ENCODE measurements at regions not wholly inside any gene's neighbourhood (a gene's known extent, or its start where the extent isn't known, plus 50 kb on each side); places are given as distances from the start of the nearest gene placed in this dataset.

DNA sequence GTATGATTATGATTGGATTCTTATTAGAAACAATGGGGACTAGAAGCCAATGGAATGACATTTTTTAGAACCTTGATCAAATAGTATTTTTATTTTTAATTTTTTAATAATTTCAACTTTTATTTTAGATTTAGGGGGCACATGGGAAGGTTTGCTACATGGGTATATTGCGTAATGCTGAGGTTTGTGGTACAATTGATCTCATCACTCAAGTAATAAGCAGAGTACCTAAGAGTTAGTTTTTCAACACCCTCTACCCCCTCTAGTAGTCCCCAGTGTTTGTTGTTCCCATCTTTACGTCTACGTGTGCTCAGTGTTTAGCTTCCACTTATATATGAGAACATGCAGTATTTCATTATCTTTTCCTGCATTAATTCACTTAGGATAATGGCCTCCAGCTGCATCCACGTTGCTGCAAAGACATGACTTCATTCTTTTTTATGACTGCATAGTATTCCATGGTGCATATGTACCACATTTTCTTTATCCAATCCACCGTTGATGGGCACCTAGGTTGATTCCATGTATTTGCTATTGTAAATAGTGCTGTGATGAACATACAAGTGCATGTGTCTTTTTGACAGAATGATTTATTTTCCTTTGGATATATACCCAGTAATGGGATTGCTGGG lies 281.1 kb upstream of the MAN1A1 start:
- no peak for DNase-seq (ENCODE audit: extremely low read depth, low read depth)

DNA sequence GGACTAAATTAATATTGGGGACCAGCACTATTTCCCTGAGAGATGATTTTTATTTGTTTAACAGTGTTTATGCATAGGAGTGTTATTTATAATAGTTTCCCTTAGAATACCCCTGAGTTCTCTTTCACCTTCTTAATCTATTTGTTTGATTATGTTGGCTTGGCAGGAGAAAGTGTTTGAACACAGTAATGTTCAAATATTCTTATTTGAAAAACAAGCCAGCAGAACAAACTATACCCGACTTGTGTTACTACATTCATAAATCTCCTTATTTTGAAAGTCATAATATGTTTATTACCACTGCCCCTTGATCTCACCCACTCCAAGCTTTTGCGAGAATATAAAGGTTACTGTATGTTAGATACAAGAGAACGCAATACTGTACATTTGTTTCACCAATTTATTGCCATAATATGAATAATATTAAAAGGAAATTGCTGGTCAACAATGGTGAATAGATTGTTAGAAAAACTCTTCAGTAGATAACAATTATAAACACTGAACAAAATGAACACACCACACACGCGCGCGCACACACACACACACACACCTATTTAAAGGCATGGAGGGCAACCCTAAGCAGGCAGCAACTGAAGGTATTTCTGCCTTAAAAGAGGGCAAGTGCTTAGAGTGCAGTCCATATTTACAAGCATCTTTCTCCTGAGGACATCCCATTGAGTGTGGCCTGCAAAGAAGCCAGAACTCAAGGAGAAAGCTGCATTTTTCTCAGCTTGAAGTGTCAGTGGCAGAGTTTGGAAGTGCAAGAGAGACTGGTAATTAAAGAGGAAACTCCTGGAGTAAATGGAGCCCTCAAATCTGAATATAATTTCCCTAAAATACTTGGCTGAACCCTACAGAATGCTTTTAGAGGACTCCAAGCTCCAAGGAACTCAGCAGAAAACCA lies 279.4 kb upstream of the MAN1A1 start:
- DNase-seq (ENCODE audit: extremely low read depth, low read depth) = no peak

DNA sequence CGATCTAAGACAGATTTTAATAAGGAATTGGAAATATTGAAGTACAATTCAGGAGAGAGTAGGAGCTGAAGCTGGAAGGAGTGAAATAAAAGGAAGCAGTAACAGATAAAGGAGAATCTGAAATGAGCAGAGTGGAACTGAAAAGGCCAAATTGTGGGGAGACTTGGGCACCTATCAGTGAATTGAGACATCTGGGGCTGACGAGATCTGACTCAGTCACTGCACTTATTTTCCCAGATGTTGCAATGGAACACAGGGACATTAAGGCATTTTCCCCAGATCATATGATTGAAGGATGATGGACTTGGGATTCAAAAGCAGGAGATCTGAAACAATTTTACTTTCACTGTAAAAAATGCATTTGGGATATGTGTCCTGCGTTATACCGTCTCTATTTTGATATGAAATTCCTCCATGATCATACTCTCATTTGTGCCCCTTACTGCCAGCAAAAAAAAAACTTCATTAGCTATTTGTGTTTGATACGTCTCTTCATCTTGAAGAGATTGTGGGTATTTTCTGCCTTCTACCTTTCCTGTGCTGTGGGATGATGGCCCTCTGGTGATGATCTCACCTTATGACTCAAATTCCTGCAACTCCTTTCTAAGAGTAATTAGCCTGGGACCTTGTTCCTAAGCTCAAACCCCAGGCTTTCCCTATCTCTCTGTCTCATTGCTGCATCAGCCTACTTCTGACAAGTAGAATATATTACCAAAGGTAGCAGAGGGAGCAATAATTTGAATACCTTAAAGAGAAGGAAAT lies 278.5 kb upstream of the MAN1A1 start:
- DNase-seq (ENCODE audit: extremely low read depth, low read depth) = no peak

DNA sequence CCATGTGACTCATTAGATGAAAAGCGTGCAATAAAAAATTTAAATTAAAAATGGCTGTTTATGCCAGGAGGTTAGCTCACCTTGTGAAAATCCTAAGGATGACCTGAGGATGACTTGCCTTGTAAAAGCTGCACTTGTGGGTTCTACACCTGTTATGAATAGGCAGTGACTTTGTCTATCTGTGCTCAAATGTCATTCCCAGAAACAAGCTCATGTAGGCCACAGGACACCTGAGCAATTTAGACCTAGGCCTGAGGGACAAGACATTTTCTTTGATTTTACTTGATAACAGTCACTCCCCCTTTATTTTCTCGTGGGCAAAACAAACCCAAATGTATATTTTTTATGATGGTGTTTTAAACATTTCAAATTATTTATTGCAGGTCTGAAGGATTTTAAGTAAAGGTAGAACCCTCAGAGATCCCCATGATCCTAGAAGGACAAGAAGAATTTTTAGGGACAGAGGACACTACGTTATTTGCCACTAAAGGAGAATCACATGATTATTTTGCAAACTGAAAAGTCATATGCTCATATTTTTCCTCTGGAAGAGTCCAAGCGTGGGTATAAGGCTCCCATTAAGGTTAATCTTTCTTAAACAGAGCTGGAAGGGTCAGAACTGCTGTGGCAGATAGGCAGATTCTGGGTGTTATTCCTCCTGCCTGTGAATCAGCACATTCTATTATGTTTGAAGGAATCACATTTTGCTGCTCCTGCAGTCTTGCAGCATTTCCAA lies 277.5 kb upstream of the MAN1A1 start:
- no peak for DNase-seq (ENCODE audit: extremely low read depth, low read depth)

DNA sequence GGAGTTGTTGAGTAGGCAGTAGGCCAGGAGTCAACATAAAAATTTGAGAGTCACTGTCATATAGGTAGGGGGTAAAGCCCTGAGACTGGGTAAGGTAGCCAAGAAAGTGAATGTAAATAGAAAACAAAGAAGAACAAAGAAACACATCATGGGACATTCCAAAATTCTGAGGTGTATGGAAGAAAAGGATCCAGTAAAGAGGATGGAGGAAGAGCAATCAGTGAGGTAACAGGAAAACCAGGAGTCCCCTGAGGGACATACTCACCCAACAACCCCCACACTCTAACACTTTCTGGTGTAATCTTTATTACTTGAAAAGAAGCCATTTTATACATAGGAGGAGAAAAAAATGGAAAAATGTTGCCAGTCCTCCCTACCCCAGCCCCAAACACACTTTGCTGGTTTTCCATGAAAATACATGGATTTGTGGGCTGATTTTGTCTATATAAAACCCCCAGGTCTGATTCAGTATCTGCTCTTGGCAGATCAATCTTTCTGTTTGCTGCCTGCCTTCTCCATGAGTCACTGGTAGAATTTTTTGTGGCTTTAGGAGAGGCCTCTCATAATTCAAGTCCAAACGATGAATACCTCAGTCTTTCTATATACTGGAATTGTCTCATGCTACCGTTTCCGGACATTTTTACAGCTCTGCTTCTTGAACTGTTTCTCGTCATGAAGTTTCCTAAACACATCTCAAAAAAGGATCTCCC lies 271.4 kb upstream of the MAN1A1 start:
- no peak for DNase-seq (ENCODE audit: extremely low read depth, low read depth)

DNA sequence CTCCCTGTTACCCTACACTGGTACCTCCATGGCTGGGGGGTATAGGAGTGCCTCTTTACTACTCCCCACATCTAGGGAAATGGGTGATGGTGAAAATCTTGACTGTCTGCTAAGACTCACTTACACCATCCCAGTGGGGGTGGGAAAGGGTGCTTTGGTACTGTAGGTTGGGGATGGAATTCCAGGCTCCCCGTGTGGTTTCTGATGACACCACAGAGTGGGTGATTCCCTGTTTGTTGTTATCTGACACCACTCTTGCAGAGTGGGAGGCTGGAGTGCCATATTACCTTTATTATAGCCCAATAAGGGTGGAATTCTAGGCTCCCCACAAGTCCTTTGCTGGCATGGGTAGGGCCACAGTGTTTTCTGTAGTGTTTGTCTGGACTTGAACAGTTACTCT lies 264.6 kb upstream of the MAN1A1 start:
- DNase-seq (ENCODE audit: extremely low read depth, low read depth) = no peak

DNA sequence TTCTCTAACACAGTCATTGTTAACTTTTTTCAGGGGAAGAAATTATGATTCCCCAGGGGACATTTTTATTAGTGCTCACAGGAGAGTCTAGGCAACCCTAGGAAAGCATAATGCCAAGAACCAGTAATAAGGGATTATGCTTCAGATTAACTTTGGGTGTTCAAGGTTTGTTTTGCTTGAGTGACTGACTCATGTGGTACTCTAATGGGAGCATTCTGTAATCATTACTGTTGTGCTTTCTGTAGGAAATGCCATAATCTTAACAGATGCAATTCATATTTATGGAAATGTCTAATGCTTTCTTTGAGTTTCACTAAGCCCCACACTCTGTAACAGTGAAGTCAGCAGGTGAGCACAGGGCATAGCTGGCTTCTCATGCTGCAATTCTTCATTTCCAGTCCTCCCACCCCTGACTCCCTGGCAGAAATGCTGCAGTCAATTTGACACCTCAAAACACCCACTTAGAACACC lies 263.4 kb upstream of the MAN1A1 start:
- no peak for DNase-seq (ENCODE audit: extremely low read depth, low read depth)

DNA sequence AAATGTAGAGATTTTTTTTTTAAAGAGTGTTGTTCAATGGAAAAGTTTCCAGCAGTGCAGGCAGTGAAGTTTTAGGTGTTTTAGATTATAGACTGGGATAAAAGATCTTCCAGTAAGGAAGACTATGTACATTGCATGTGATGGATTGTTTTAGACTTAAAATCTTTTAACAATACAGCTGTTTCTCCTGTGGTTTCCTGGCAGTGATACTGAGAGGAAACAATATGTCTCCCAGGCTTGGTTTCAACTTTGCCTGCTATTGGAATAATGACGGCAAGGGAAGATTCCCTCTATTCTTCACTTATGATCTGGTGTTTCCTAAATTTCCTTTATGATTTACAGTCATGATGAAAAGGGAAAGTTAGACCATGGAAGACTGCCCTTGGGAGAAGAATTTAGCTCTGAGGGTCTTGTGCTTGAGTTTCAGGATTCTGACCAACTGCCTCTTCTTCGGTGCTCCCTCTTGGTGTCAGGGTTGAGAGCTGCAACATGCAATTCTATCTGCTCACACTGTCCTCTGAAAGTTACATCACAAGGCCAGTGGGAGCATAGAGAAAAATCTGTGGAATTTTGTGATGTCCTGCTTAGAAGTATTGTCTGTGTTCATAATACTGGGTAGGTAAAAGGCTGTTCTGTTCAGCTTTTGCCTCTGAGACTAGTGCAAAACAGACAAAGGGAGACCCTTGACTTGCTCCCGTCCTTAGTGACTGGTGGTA lies 262.8 kb upstream of the MAN1A1 start:
- no peak for DNase-seq (ENCODE audit: extremely low read depth, low read depth)

DNA sequence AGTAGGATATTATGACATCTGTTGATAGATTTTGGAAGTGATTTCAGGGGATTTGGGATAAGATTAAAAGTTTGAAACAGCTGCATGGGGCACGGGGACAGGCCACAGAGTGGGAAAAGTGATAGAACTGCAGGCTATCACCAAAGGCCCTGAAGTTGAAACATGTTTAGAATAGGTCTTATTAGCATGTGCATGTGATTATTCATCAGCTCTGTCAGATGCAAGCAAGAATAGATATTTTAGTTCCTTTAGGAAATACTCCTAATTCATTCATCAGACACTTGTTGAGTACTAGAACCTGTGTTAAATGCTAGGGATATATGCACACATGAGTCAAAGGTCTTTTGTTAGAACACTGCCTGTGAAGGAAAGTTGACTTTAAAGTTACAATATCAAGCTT lies 261.2 kb upstream of the MAN1A1 start:
- DNase-seq (ENCODE audit: extremely low read depth, low read depth) = no peak

DNA sequence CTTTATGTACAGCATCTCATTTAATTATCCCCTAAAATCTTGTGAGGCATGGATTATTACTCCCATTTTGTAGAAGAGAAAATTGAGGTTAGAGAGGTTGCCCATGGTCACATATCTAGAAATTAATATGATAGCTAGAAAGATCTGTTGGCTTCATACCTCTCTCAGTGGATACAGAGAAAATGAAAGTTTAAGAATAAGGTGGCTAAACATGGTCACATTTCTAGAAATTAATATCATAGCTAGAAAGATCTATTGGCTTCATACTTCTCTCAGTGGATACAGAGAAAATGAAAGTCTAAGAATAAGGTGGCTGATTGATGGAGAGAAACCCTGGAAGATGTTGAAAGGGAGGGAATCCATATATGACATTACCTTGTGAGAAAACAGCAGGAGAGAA lies 260.7 kb upstream of the MAN1A1 start:
- no peak for DNase-seq (ENCODE audit: extremely low read depth, low read depth)

DNA sequence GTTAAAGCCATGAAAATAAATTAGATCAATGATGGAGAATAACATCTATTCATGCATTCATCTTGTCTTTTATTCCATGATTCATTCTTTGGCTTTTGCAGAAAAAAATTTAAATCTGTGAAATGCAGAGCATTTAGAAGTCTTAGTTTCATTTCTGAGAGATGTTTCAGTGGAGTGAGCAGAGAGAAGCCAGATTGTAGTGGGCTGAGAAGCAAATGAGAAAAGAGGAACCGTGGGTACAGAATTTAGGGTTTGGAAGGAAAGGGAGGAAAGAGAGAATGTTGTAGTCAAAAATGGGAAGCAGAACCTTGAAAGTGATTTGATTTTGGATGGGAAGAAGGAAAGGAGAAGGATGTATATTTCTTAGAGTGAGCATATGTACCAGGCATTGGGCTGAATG lies 260.3 kb upstream of the MAN1A1 start:
- no peak for DNase-seq (ENCODE audit: extremely low read depth, low read depth)

DNA sequence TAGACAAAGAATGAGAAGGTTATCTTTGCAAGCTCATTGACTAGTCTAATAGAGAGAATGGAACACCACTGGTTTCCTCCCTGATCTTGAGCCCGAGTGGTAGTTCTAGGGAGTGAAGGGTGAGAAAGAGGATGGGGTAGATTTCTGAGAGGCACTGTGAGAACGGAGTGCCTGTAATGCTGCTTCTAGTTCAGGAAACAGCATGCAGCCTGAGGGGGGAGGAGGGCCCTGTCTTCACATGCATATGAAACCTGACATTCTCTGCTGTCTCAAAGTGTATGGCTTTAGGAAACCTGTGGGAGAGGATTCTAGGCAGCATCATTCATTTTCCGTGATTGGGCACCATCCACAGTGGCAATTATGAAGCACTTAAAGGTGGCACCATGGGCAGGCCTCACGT lies 259.4 kb upstream of the MAN1A1 start:
- DNase-seq (ENCODE audit: extremely low read depth, low read depth) = no peak

DNA sequence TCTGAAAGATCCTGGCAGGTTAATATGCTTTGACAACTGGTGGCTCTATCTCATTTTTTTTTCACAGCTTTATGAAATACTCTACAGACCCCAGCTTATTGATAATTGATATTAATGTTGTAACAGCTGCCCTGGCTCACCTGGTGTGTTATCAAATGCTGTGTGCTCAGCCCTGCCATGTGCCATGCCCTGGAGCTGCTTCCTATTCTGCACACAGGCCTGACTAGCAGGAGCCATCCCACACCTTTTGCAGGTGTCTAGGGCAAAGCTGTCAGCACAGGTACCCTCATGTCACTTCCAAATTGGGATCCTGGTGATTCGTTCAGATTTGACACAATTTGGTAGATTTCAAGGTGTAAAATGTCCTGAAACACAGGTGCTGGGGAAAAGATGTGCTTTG lies 254.6 kb upstream of the MAN1A1 start:
- no peak for DNase-seq (ENCODE audit: extremely low read depth, low read depth)

DNA sequence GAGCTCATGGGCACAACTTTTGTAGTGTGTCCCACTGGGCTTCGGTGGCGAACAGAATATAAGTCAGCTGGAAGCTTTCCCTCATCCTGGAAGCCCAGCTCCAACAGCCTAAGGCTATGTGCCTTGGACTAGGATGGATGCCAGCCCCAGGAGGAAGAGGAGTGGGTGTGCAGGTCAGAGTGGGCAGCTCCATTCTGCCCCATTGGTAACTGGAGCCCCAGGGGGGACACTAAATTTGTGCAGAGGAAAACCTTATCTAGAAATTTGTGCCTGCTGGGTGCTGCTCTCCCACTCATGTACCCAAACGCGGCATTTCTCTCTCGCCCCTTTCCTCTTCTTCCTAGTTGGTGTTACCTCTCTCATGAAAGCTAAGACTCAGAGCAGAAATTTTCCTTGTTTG lies 253.9 kb upstream of the MAN1A1 start:
- no peak for DNase-seq (ENCODE audit: extremely low read depth, low read depth)

DNA sequence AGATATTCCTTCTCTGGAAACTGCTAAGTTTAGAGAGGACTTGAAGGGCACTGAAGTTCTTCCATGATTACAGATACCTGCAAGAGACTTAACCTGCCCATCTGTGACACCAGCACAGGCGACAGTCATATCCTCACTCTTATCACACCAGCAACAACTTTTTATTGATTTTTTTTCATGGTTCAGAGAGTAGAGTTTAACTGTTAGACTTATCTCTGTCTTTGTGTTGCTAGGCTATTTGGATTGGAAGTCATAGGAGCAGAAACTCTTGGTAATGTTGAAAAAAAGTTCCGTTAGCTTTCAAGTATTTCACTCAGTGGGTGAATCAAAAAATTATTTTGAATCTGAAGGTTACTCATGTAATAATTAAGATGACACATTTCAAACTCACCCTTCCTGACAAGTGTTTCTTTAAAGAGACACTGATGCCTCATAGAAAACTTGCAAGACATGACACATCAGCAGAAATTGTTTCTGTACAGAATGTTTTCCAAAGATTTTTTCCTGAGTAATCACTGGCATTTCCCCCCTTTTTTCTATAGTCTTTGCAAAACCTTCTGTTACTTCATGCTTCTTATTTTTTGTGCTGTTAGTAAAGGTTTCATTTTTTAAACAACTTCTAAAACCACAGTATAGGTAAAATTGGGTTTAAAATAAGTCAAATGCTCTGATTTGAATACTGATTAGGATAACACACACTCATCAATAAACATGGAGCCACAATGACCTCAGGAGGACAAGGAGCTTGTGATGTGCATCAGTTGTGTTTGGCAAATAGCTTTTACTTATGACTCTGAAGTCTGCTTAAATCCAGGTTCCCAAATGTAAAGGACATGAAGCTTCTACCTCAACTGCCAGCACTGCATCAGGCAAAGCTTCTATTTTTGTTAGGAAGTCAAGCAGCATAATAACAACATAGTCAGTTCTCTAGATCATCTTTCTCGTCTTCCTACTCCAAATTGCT lies 252.9 kb upstream of the MAN1A1 start:
- no peak for DNase-seq (ENCODE audit: extremely low read depth, low read depth)

DNA sequence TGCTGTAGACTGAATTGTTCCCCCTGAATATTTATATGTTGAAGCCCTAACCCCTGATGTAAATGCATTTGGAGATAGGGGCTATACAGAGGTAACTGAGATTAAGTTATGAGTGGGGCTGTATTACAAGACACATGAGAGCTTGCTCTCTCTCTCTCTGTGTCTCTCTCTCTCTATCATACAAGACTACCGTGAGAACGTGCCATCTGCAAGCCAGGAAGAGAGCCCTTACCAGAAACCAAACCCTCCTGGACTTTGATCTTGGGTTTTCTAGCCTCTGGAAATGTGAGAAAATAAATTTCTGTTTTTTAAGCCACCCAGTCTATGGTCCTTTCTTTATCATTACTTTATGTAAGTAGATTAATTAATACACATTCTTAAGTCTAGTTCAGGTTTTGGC lies 249.3 kb upstream of the MAN1A1 start:
- no peak for DNase-seq (ENCODE audit: extremely low read depth, low read depth)

DNA sequence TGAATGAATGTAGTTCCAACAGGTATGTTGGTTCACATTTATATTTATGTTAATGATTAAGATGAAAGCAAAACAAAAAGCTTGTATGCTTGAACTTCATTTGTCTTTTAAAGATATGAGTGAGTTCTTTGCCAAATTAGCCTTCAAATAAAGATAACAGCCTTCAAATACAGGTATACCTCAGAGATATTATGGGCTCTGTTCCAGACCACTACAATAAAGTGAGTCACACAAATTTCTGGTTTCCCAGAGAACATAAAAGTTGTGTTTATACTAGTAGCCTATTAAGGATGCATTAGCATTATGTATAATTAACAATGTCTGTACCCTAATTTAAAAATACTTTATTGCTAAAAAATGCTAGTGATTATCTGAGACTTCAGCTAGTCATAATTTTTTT lies 245.3 kb upstream of the MAN1A1 start:
- no peak for DNase-seq (ENCODE audit: extremely low read depth, low read depth)

DNA sequence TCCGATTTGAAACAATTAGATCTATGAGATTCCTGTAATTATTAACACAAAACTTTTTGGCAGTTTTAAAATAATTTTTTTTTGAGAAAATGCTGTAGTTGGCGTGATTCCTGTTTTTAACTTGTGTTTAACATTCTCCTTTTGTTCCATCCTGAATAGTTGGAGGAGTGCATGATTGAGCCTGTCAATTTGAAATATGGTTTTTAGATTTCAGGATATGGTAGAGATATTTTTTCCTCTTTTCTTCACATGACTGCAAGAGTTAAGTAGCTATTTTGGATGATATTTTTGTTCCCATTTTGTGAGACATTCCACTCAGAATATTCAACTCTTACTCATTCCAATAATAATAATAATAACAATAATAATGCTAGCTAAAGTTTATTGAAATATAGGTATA lies 241.7 kb upstream of the MAN1A1 start:
- no peak for DNase-seq (ENCODE audit: extremely low read depth, low read depth)
